ENCODE measurements at regions not wholly inside any gene's neighbourhood (a gene's known extent, or its start where the extent isn't known, plus 50 kb on each side); places are given as distances from the start of the nearest gene placed in this dataset.
A peak's percentile ranks its signal among the peaks of the same experiment; 100 is the strongest.
"Not testable (repeated sequence)": the region's sequence is repeated elsewhere in the genome, so short reads cannot be mapped to it uniquely, and the experiment has no call there.

GRCh38 chr13:106095919-106096318 lies 439.5 kb downstream of the EFNB2 start:
- Histone ChIP-seq H3K4me3 (ENCODE audit: low read depth in 1 of 2, low read length in 2 of 2) (peak overlapping the region in 1 of 2 donors; percentile 5), H3K36me3 (ENCODE audit: control insufficient read depth in 1 of 2, insufficient read depth in 2 of 2, low read length in 2 of 2) (no peaks in the 10 kb centered on the region), H3K27me3 (ENCODE audit: low read depth, low read length) (no peaks in the 10 kb centered on the region), H3K27ac (ENCODE audit: low read length) (peak overlapping the region; percentile 79), H3K4me1 (ENCODE audit: control insufficient read depth in 1 of 2, insufficient read depth in 2 of 2, low read length in 2 of 2) (no peaks in the 10 kb centered on the region), H3K9me3 (ENCODE audit: control insufficient read depth in 1 of 2, low read length in 2 of 2) (no peaks in the 10 kb centered on the region)

- H3K4me3 ChIP-seq (ENCODE audit: low read depth in 1 of 2, low read length in 2 of 2): no peak overlapping the region
- peak overlapping the region; percentile 79 for H3K27ac ChIP-seq (ENCODE audit: low read length)
- H3K4me1 ChIP-seq (ENCODE audit: control insufficient read depth in 1 of 2, insufficient read depth in 2 of 2, low read length in 2 of 2): no peaks in the 10 kb centered on the region
- H3K27me3 ChIP-seq (ENCODE audit: low read depth, low read length): no peaks in the 10 kb centered on the region
- no peaks in the 10 kb centered on the region for H3K36me3 ChIP-seq (ENCODE audit: control insufficient read depth in 1 of 2, insufficient read depth in 2 of 2, low read length in 2 of 2)
- no peaks in the 10 kb centered on the region for H3K9me3 ChIP-seq (ENCODE audit: control insufficient read depth in 1 of 2, low read length in 2 of 2)
These were observed 440.1 kb downstream of the EFNB2 start for GRCh38 chr13:106095406-106095805.

- Histone ChIP-seq H3K27me3 (ENCODE audit: low read depth, low read length) (no peaks in the 10 kb centered on the region), H3K9me3 (ENCODE audit: control insufficient read depth in 1 of 2, low read length in 2 of 2) (no peaks in the 10 kb centered on the region), H3K27ac (ENCODE audit: low read length) (no peak overlapping the region), H3K36me3 (ENCODE audit: control insufficient read depth in 1 of 2, insufficient read depth in 2 of 2, low read length in 2 of 2) (no peaks in the 10 kb centered on the region), H3K4me1 (ENCODE audit: control insufficient read depth in 1 of 2, insufficient read depth in 2 of 2, low read length in 2 of 2) (no peaks in the 10 kb centered on the region), H3K4me3 (ENCODE audit: low read depth in 1 of 2, low read length in 2 of 2) (no peak overlapping the region)
These were observed 445.5 kb downstream of the EFNB2 start for GRCh38 chr13:106090001-106090400.

- Histone ChIP-seq H3K27me3 (ENCODE audit: low read depth, low read length) (no peaks in the 10 kb centered on the region), H3K27ac (ENCODE audit: low read length) (no peak overlapping the region), H3K9me3 (ENCODE audit: control insufficient read depth in 1 of 2, low read length in 2 of 2) (no peaks in the 10 kb centered on the region), H3K4me1 (ENCODE audit: control insufficient read depth in 1 of 2, insufficient read depth in 2 of 2, low read length in 2 of 2) (no peaks in the 10 kb centered on the region), H3K36me3 (ENCODE audit: control insufficient read depth in 1 of 2, insufficient read depth in 2 of 2, low read length in 2 of 2) (no peaks in the 10 kb centered on the region), H3K4me3 (ENCODE audit: low read depth in 1 of 2, low read length in 2 of 2) (no peak overlapping the region)
These were observed 446.0 kb downstream of the EFNB2 start for GRCh38 chr13:106089261-106089980.

- Histone ChIP-seq H3K4me1 (ENCODE audit: control insufficient read depth in 1 of 2, insufficient read depth in 2 of 2, low read length in 2 of 2) (no peaks in the 10 kb centered on the region), H3K36me3 (ENCODE audit: control insufficient read depth in 1 of 2, insufficient read depth in 2 of 2, low read length in 2 of 2) (no peaks in the 10 kb centered on the region), H3K27ac (ENCODE audit: low read length) (no peak overlapping the region), H3K9me3 (ENCODE audit: control insufficient read depth in 1 of 2, low read length in 2 of 2) (no peaks in the 10 kb centered on the region), H3K27me3 (ENCODE audit: low read depth, low read length) (no peaks in the 10 kb centered on the region), H3K4me3 (ENCODE audit: low read depth in 1 of 2, low read length in 2 of 2) (no peak overlapping the region)
These were observed 447.4 kb downstream of the EFNB2 start for GRCh38 chr13:106088085-106088484.

- peak overlapping the region; percentile 6 for H3K27ac ChIP-seq (ENCODE audit: low read length)
- H3K4me3 ChIP-seq (ENCODE audit: low read depth in 1 of 2, low read length in 2 of 2): no peak overlapping the region
- H3K9me3 ChIP-seq (ENCODE audit: control insufficient read depth in 1 of 2, low read length in 2 of 2): no peaks in the 10 kb centered on the region
- no peaks in the 10 kb centered on the region for H3K36me3 ChIP-seq (ENCODE audit: control insufficient read depth in 1 of 2, insufficient read depth in 2 of 2, low read length in 2 of 2)
- H3K4me1 ChIP-seq (ENCODE audit: control insufficient read depth in 1 of 2, insufficient read depth in 2 of 2, low read length in 2 of 2): no peaks in the 10 kb centered on the region
- H3K27me3 ChIP-seq (ENCODE audit: low read depth, low read length): no peaks in the 10 kb centered on the region
These were observed 448.3 kb downstream of the EFNB2 start for GRCh38 chr13:106087201-106087600.

- H3K27ac ChIP-seq (ENCODE audit: low read length): no peak overlapping the region
These were observed 451.7 kb downstream of the EFNB2 start for GRCh38 chr13:106083620-106084350.

GRCh38 chr13:106081221-106081620 lies 454.2 kb downstream of the EFNB2 start:
- H3K4me1 ChIP-seq (ENCODE audit: control insufficient read depth in 1 of 2, insufficient read depth in 2 of 2, low read length in 2 of 2); H3K36me3 ChIP-seq (ENCODE audit: control insufficient read depth in 1 of 2, insufficient read depth in 2 of 2, low read length in 2 of 2); H3K27ac ChIP-seq (ENCODE audit: low read length): not testable (repeated sequence)

More at GRCh38 chr13:106083620-106084350, 451.7 kb downstream of the EFNB2 start:
- Histone ChIP-seq H3K27me3 (ENCODE audit: low read depth, low read length) (no peaks in the 10 kb centered on the region), H3K4me3 (ENCODE audit: low read depth in 1 of 2, low read length in 2 of 2) (no peak overlapping the region), H3K36me3 (ENCODE audit: control insufficient read depth in 1 of 2, insufficient read depth in 2 of 2, low read length in 2 of 2) (no peaks in the 10 kb centered on the region), H3K9me3 (ENCODE audit: control insufficient read depth in 1 of 2, low read length in 2 of 2) (peaks cover 0 to 4% of the 10 kb centered on the region in 2 donors), H3K4me1 (ENCODE audit: control insufficient read depth in 1 of 2, insufficient read depth in 2 of 2, low read length in 2 of 2) (no peaks in the 10 kb centered on the region)

GRCh38 chr13:106078191-106078590 lies 457.3 kb downstream of the EFNB2 start:
- Histone ChIP-seq H3K36me3 (ENCODE audit: control insufficient read depth in 1 of 2, insufficient read depth in 2 of 2, low read length in 2 of 2) (no peaks in the 10 kb centered on the region), H3K4me3 (ENCODE audit: low read depth in 1 of 2, low read length in 2 of 2) (no peak overlapping the region), H3K9me3 (ENCODE audit: control insufficient read depth in 1 of 2, low read length in 2 of 2) (peaks cover 0 to 4% of the 10 kb centered on the region in 2 donors), H3K4me1 (ENCODE audit: control insufficient read depth in 1 of 2, insufficient read depth in 2 of 2, low read length in 2 of 2) (no peaks in the 10 kb centered on the region), H3K27ac (ENCODE audit: low read length) (no peak overlapping the region), H3K27me3 (ENCODE audit: low read depth, low read length) (no peaks in the 10 kb centered on the region)

More at GRCh38 chr13:106081221-106081620, 454.2 kb downstream of the EFNB2 start:
- H3K27me3 ChIP-seq (ENCODE audit: low read depth, low read length); H3K9me3 ChIP-seq (ENCODE audit: control insufficient read depth in 1 of 2, low read length in 2 of 2); H3K4me3 ChIP-seq (ENCODE audit: low read depth in 1 of 2, low read length in 2 of 2): not testable (repeated sequence)

- no peak overlapping the region for H3K4me3 ChIP-seq (ENCODE audit: low read depth in 1 of 2, low read length in 2 of 2)
- H3K9me3 ChIP-seq (ENCODE audit: control insufficient read depth in 1 of 2, low read length in 2 of 2): peaks cover 0 to 4% of the 10 kb centered on the region in 2 donors
- H3K27ac ChIP-seq (ENCODE audit: low read length): no peak overlapping the region
- H3K4me1 ChIP-seq (ENCODE audit: control insufficient read depth in 1 of 2, insufficient read depth in 2 of 2, low read length in 2 of 2): no peaks in the 10 kb centered on the region
- no peaks in the 10 kb centered on the region for H3K27me3 ChIP-seq (ENCODE audit: low read depth, low read length)
- no peaks in the 10 kb centered on the region for H3K36me3 ChIP-seq (ENCODE audit: control insufficient read depth in 1 of 2, insufficient read depth in 2 of 2, low read length in 2 of 2)
These were observed 458.4 kb downstream of the EFNB2 start for GRCh38 chr13:106077017-106077416.

GRCh38 chr13:106072014-106072413 lies 463.4 kb downstream of the EFNB2 start:
- H3K4me3 ChIP-seq (ENCODE audit: low read depth in 1 of 2, low read length in 2 of 2): no peak overlapping the region

More at GRCh38 chr13:106072014-106072413, 463.4 kb downstream of the EFNB2 start:
- H3K9me3 ChIP-seq (ENCODE audit: control insufficient read depth in 1 of 2, low read length in 2 of 2): no peaks in the 10 kb centered on the region
- no peaks in the 10 kb centered on the region for H3K27me3 ChIP-seq (ENCODE audit: low read depth, low read length)
- H3K27ac ChIP-seq (ENCODE audit: low read length): no peak overlapping the region
- no peaks in the 10 kb centered on the region for H3K4me1 ChIP-seq (ENCODE audit: control insufficient read depth in 1 of 2, insufficient read depth in 2 of 2, low read length in 2 of 2)
- H3K36me3 ChIP-seq (ENCODE audit: control insufficient read depth in 1 of 2, insufficient read depth in 2 of 2, low read length in 2 of 2): no peaks in the 10 kb centered on the region
